Stomach (tissue), 8 donors: ENCODE measurements at regions not wholly inside any gene's neighbourhood (a gene's known extent, or its start where the extent isn't known, plus 50 kb on each side); places are given as distances from the start of the nearest gene placed in this dataset.

ENCODE experiments used
- DNase-seq, 2 donors: peaks; one replicate each; pipeline versions ENCODE4 v3.0.0 to v3.0.0-alpha.2; 2013 to 2019
- H3K27ac ChIP-seq, 5 donors: fragments of 200-600 bp in 4 of 5; sonication (generic) in 4 of 5; one replicate each; pipeline ENCODE4 v1.5.1; 2013 to 2019; ENCODE audit warnings: mild to moderate bottlenecking in 1 of 5, moderate library complexity in 1 of 5
- H3K27me3 ChIP-seq, 3 donors: fragments of 200-600 bp; sonication (generic); one replicate each; pipeline ENCODE4 v1.5.1; 2017 to 2019; ENCODE audit warnings: mixed run types in 1 of 3
- H3K36me3 ChIP-seq, 4 donors: fragments of 200-600 bp; sonication (generic); 1 replicate in 3 of 4; 2 replicates in 1 of 4; pipeline ENCODE4 v1.5.1; 2016 to 2019
- H3K4me1 ChIP-seq, 4 donors: fragments of 200-600 bp; sonication (generic); one replicate each; pipeline ENCODE4 v1.5.1; 2016 to 2019
- H3K4me3 ChIP-seq, 4 donors: fragments of 200-600 bp; sonication (generic) in 3 of 4; one replicate each; pipeline ENCODE4 v1.5.1; 2016 to 2019; ENCODE audit warnings: mild to moderate bottlenecking in 1 of 4
- H3K9me3 ChIP-seq, 4 donors: fragments of 200-600 bp; sonication (generic); one replicate each; pipeline ENCODE4 v1.5.1; 2016 to 2019
- CTCF ChIP-seq, 7 experiments: fragments of 450-650 bp in 4 of 7; fragments of 200-600 bp in 3 of 7; sonication (generic) in 3 of 7; IDR thresholded peaks; one replicate each; pipeline ENCODE4 v1.5.1; 2016 to 2019; ENCODE audit warnings: antibody characterized with exemption in 7 of 7, control low read depth in 2 of 7, mild to moderate bottlenecking in 1 of 7
- EP300 ChIP-seq: sonication (generic); formaldehyde crosslinking; IDR thresholded peaks from one replicate; pipeline ENCODE4 v1.6.1; 2017; ENCODE audit warnings: antibody characterized with exemption
- POLR2A ChIP-seq, 4 donors: fragments of 450-650 bp; IDR thresholded peaks; one replicate each; pipeline ENCODE4 v1.6.1; 2016; ENCODE audit warnings: antibody characterized with exemption in 4 of 4, control low read depth in 2 of 4, mild to moderate bottlenecking in 1 of 4, moderate library complexity in 1 of 4
- POLR2AphosphoS5 ChIP-seq, 3 donors: sonication (generic); formaldehyde crosslinking; IDR thresholded peaks; one replicate each; pipeline ENCODE4 v1.6.1; 2016; ENCODE audit warnings: antibody characterized with exemption in 3 of 3
- WGBS, 5 donors: extraction: QIAGEN DNeasy Blood & Tissue Kit in 3 of 5; methylation state at CpG; one replicate each; pipeline versions ENCODE4 v1.1.5 to v1.1.7; 2013 to 2018; 5-methylcytosine and 5-hydroxymethylcytosine counted together
- intact Hi-C: fragments of 100-400 bp; cut with DNase I; formaldehyde crosslinking; loops from one replicate; pipeline ENCODE4 v1.15.1; 2023; ENCODE audit warnings: low total_unique reads
- donor health status: healthy with polysubstance abuse.
- donor health status: Bipolar disorder and iron deficiency.
- donor health status: healthy.

- intact Hi-C loops, result no loop called here
- no peaks in the 10 kb centered on the region for H3K27me3 ChIP-seq
- H3K9me3 ChIP-seq, result no peaks in the 10 kb centered on the region
- DNase-seq, result peak in 1 of 2 donors; percentile 12
- WGBS, 5 donors, result 78 to 91% (median 89%) methylated on average over 3 of the region's 3 CpGs
- H3K36me3 ChIP-seq, result no peaks in the 10 kb centered on the region
- H3K4me1 ChIP-seq, result no peaks in the 10 kb centered on the region
- no peak overlapping the region for H3K4me3 ChIP-seq
- no peak for TF ChIP-seq POLR2A (IDR thresholded peaks at IDR 0.05)
- TF ChIP-seq CTCF (IDR thresholded peaks at IDR 0.05), result no peak
- no peak for TF ChIP-seq POLR2AphosphoS5 (IDR thresholded peaks at IDR 0.05)
- TF ChIP-seq EP300, result no peak
- no peak overlapping the region for H3K27ac ChIP-seq
These were observed 169.9 kb upstream of the PALMD start for GRCh38 chr1:99476058-99476457.

DNA sequence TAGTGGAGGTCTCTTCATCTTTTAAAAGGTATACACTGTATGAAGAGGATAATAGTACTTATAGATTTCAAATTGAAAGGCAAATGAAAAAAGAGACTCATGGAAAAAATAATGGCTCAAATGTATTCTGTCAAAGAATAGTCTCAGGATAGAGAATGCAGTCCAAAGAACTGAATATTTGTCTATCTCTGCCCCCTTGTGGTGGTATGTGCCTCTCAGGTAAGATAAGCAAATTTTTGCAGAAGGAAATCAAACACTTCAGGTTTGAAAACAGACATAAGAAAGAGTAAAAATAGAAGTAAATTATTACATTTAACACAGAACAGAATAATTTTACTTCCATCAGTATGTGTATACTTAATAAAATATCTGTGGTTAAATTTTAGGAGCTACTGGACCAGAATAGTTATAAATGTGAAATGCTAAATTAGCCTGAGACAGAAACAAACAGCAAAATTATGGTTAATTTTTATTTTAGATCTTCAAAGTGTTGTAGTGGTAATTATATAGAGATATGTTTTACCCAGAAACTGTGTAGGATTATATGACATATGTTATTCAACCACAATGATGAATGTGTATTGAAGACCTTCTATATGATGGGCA lies 164.4 kb upstream of the PALMD start:
- no peak for TF ChIP-seq POLR2AphosphoS5 (IDR thresholded peaks at IDR 0.05)
- TF ChIP-seq CTCF (IDR thresholded peaks at IDR 0.05), result peak in 5 of 7 experiments; percentile 46 to 66 (median 59)
- intact Hi-C loops, result no loop called here
- H3K4me1 ChIP-seq, result no peaks in the 10 kb centered on the region
- H3K9me3 ChIP-seq, result no peaks in the 10 kb centered on the region
- no peak overlapping the region for H3K27ac ChIP-seq
- no peaks in the 10 kb centered on the region for H3K36me3 ChIP-seq
- H3K4me3 ChIP-seq, result no peak overlapping the region
- H3K27me3 ChIP-seq, result no peaks in the 10 kb centered on the region
- peak in 1 of 2 donors; percentile 85 for DNase-seq

- Histone ChIP-seq H3K36me3 (no peaks in the 10 kb centered on the region), H3K27ac (no peak overlapping the region), H3K27me3 (no peaks in the 10 kb centered on the region), H3K9me3 (no peaks in the 10 kb centered on the region), H3K4me3 (no peak overlapping the region), H3K4me1 (no peaks in the 10 kb centered on the region)
- DNase-seq, result no peak
- TF ChIP-seq POLR2A (IDR thresholded peaks at IDR 0.05) (no peak), CTCF (IDR thresholded peaks at IDR 0.05) (no peak), POLR2AphosphoS5 (IDR thresholded peaks at IDR 0.05) (no peak), EP300 (no peak)
- WGBS, 5 donors, result 72 to 90% (median 87%) methylated on average over 2 of the region's 2 CpGs
- intact Hi-C loops, result no loop called here
These were observed 163.6 kb upstream of the PALMD start for GRCh38 chr1:99482286-99482685.

DNA sequence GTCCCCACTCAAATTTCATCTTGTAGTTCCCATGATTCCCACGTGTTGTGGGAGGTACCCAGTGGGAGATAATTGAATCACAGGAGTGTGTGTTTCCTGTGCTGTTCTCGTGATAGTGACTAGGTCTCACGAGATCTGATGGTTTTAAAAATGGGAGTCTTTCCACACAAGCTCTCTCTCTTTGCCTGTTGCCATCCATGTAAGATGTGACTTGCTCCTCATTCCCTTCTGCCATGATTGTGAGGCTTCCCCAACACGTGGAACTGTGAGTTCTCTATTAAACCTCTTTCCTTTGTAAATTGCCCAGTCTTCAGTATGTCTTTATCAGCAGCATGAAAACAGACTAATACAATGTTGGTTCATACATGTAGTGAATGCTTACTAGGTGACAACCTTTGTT lies 163.2 kb upstream of the PALMD start:
- no peak for TF ChIP-seq CTCF (IDR thresholded peaks at IDR 0.05)
- no peak for TF ChIP-seq POLR2AphosphoS5 (IDR thresholded peaks at IDR 0.05)
- TF ChIP-seq EP300, result no peak
- no peak for TF ChIP-seq POLR2A (IDR thresholded peaks at IDR 0.05)
- intact Hi-C loops, result no loop called here
- 72 to 89% (median 83%) methylated on average over 4 of the region's 4 CpGs for WGBS, 5 donors

More for the DNA sequence above, 163.2 kb upstream of the PALMD start:
- DNase-seq, result no peak
- Histone ChIP-seq H3K4me1 (no peaks in the 10 kb centered on the region), H3K27ac (no peak overlapping the region), H3K36me3 (no peaks in the 10 kb centered on the region), H3K27me3 (no peaks in the 10 kb centered on the region), H3K9me3 (no peaks in the 10 kb centered on the region), H3K4me3 (no peak overlapping the region)
